K562 (cell line): ENCODE measurements at regions not wholly inside any gene's neighbourhood (a gene's known extent, or its start where the extent isn't known, plus 50 kb on each side); places are given as distances from the start of the nearest gene placed in this dataset.

Source experiments
- ATAC-seq: fragments of 200-7000 bp; cut with Tn5 transposase; 3 replicates; pipeline ENCODE4 v1.9.1; 2020; ENCODE audit warnings: moderate library complexity
- BruUV-seq: library from RNA; stranded (reverse); fragments of 400-500 nt; replicated peaks from 2 replicates; lab custom pipeline; 2021; lab: Mats Ljungman, UMichigan
- CTCF ChIA-PET: fragments of 300-600 bp; formaldehyde crosslinking; extraction: SDS; loops from one replicate; lab custom pipeline; 2021; ENCODE audit warnings: low intra/inter-chr PET ratio; lab: Yijun Ruan, JAX
- POLR2A ChIA-PET: fragments of 300-600, 350-650 bp; sonication (Branson Sonifier 250); formaldehyde crosslinking; extraction: SDS; loops from one replicate; lab custom pipeline; 2021; ENCODE audit warnings: antibody characterized with exemption, inconsistent platforms; lab: Yijun Ruan, JAX
- DNase-seq, 4 experiments: peaks; one replicate each; pipeline versions ENCODE4 v3.0.0 to v3.0.0-alpha.2; 2011 to 2018; ENCODE audit warnings: low spot score in 3 of 4, mixed read lengths in 3 of 4; ENCODE audit errors: extremely low read depth in 1 of 4
- FAIRE-seq: peaks from 2 replicates; lab custom pipeline; 2011; peaks lifted over from hg19 to GRCh38; lab: Jason Lieb, UNC
- H2AFZ ChIP-seq: 2 replicates; pipeline ENCODE4 v1.6.0; 2011; ENCODE audit warnings: low read depth, low read length, control low read depth, inconsistent platforms
- H3K27ac ChIP-seq: fragments of 200-600 bp; 3 replicates; pipeline ENCODE4 v1.8.0; 2011; ENCODE audit warnings: low read depth, mild to moderate bottlenecking, control low read depth, inconsistent platforms, low read length, moderate library complexity, mixed read lengths; ENCODE audit errors: extremely low read depth
- H3K27me3 ChIP-seq, 2 experiments: fragments of 300-600 bp in 1 of 2; 2 replicates in 1 of 2; 3 replicates in 1 of 2; pipeline versions ENCODE4 v1.6.0 to v1.8.0; 2011; ENCODE audit warnings: inconsistent platforms in 2 of 2, low read length in 2 of 2, mild to moderate bottlenecking in 1 of 2, mixed read lengths in 1 of 2, moderate library complexity in 1 of 2; ENCODE audit not compliant: control insufficient read depth in 2 of 2, insufficient read depth in 2 of 2
- H3K36me3 ChIP-seq: fragments of 300-600 bp; 3 replicates; pipeline ENCODE4 v1.8.0; 2011; ENCODE audit warnings: mild to moderate bottlenecking, low read length, inconsistent platforms; ENCODE audit not compliant: control insufficient read depth, insufficient read depth
- H3K4me1 ChIP-seq, 2 experiments: fragments of 200-600 bp in 1 of 2; replicated peaks in 1 of 2; 2 replicates in 1 of 2; 3 replicates in 1 of 2; pipeline versions ENCODE4 v1.5.1 to v1.8.0; 2011; ENCODE audit warnings: inconsistent platforms in 2 of 2, low read length in 2 of 2, mild to moderate bottlenecking in 1 of 2, mixed read lengths in 1 of 2, moderate library complexity in 1 of 2; ENCODE audit not compliant: control insufficient read depth in 2 of 2, insufficient read depth in 2 of 2
- H3K4me2 ChIP-seq: 2 replicates; pipeline ENCODE4 v1.6.1; 2011; ENCODE audit warnings: low read length, control low read depth, inconsistent platforms, mixed read lengths; ENCODE audit not compliant: insufficient read depth
- H3K4me3 ChIP-seq: fragments of 200-600 bp; sonication (generic), shearing (Covaris generic); 2 replicates; pipeline ENCODE4 v1.5.1; 2016; ENCODE audit warnings: control low read depth, inconsistent platforms
- H3K79me2 ChIP-seq: fragments of 200-600 bp; 3 replicates; pipeline ENCODE4 v1.8.0; 2011; ENCODE audit warnings: low read length, inconsistent platforms; ENCODE audit not compliant: control insufficient read depth, insufficient read depth
- H3K9ac ChIP-seq, 2 experiments: 2 replicates each; pipeline versions ENCODE4 v1.6.0 to v1.6.1; 2011; ENCODE audit warnings: low read depth in 2 of 2, low read length in 2 of 2, control low read depth in 1 of 2, inconsistent platforms in 1 of 2, mild to moderate bottlenecking in 1 of 2, mixed read lengths in 1 of 2; ENCODE audit not compliant: insufficient read depth in 1 of 2
- H3K9me1 ChIP-seq: one replicate; pipeline ENCODE4 v1.6.0; 2011; ENCODE audit warnings: inconsistent platforms, mild to moderate bottlenecking, low read length, moderate library complexity; ENCODE audit not compliant: control insufficient read depth, insufficient read depth
- H3K9me3 ChIP-seq: replicated peaks from 2 replicates; pipeline ENCODE4 v1.5.1; 2011; ENCODE audit warnings: low read depth, low read length, inconsistent platforms; ENCODE audit not compliant: control insufficient read depth, insufficient read depth
- H4K20me1 ChIP-seq: replicated peaks from 2 replicates; pipeline ENCODE4 v1.6.1; 2011; ENCODE audit warnings: low read length, inconsistent platforms, mixed read lengths; ENCODE audit not compliant: control insufficient read depth, insufficient read depth
- CBX2 ChIP-seq: fragments of 200-600 bp; sonication (generic); IDR thresholded peaks from one replicate; pipeline ENCODE4 v1.6.1; 2012; ENCODE audit warnings: mild to moderate bottlenecking, low read length, inconsistent platforms; ENCODE audit not compliant: insufficient read depth, poor library complexity, severe bottlenecking
- HINFP ChIP-seq: fragments of 450-650 bp; conservative IDR thresholded peaks from 2 replicates; pipeline ENCODE4 v1.6.1; 2016; ENCODE audit warnings: missing genetic modification characterization, low read depth, mild to moderate bottlenecking, control low read depth, missing compliant biosample characterization
- NR3C1 ChIP-seq: sonication (generic); formaldehyde crosslinking; IDR thresholded peaks from 2 replicates; pipeline ENCODE4 v1.8.1; 2022; ENCODE audit warnings: missing genetic modification reagents
- POLR3A ChIP-seq: IDR thresholded peaks from 2 replicates; pipeline ENCODE4 v1.6.1; 2011; ENCODE audit warnings: borderline replicate concordance, mild to moderate bottlenecking, moderate library complexity; ENCODE audit not compliant: insufficient read length, insufficient read depth; ENCODE audit errors: extremely low read depth
- XRCC4 ChIP-seq: IDR thresholded peaks from one replicate; pipeline ENCODE4 v1.6.1; 2011; ENCODE audit not compliant: insufficient read depth, insufficient read length; ENCODE audit errors: extremely low read depth
- YBX1 ChIP-seq: fragments of 450-650 bp; IDR thresholded peaks from 2 replicates; pipeline ENCODE4 v1.7.1; 2016; ENCODE audit warnings: mild to moderate bottlenecking
- ZNF639 ChIP-seq, 2 experiments: fragments of 200-800 bp in 1 of 2; sonication (Bioruptor generic) in 1 of 2; sonication (generic) in 1 of 2; formaldehyde crosslinking in 1 of 2; IDR thresholded peaks in 1 of 2; conservative IDR thresholded peaks in 1 of 2; 2 replicates each; pipeline versions ENCODE4 v1.5.0 to v1.6.1; 2016 to 2020; ENCODE audit warnings: missing compliant biosample characterization in 1 of 2, missing genetic modification characterization in 1 of 2, missing genetic modification reagents in 1 of 2
- WGBS: fragments of 100-300 bp; shearing (Covaris generic); methylation state at CpG from one replicate; pipeline ENCODE4 v1.1.6; 2016; ENCODE audit warnings: low coverage, mixed read lengths; ENCODE audit not compliant: insufficient coverage; ENCODE audit errors: missing lambda C conversion rate; 5-methylcytosine and 5-hydroxymethylcytosine counted together
- in situ Hi-C: fragments of 300-500 bp; cut with MboI; formaldehyde crosslinking; loops from 4 replicates; pipeline ENCODE4 v1.15.0; 2018; ENCODE audit warnings: inconsistent platforms, mixed read lengths
- intact Hi-C: fragments of 100-400 bp; cut with micrococcal nuclease; formaldehyde crosslinking; loops from 2 replicates; pipeline ENCODE4 v1.14.2; 2022

GRCh38 chr16:54215471-54215870 lies 71.1 kb downstream of the IRX3 start:
- no peaks in the 10 kb centered on the region for H3K9me1 ChIP-seq
- in situ Hi-C loops: no loop called here
- intact Hi-C loops: no loop called here
- H4K20me1 ChIP-seq: no peaks in the 10 kb centered on the region
- FAIRE-seq: no peak
- H3K79me2 ChIP-seq: no peaks in the 10 kb centered on the region
- peaks cover 0 to 9% of the 10 kb centered on the region in 2 experiments; a peak in 2 of 5 replicates for H3K27me3 ChIP-seq
- H3K4me1 ChIP-seq: no peaks in the 10 kb centered on the region
- no peaks in the 10 kb centered on the region for H3K9me3 ChIP-seq
- CTCF ChIA-PET: no interaction called here
- DNase-seq: no peak
- ATAC-seq: no peak
- H3K9ac ChIP-seq: no peak overlapping the region
- 0% methylated on average over 4 of the region's 4 CpGs for WGBS
- H3K4me2 ChIP-seq: no peak overlapping the region
- no TSS peak for BruUV-seq
- no peak overlapping the region for H2AFZ ChIP-seq
- no peak overlapping the region for H3K4me3 ChIP-seq
- no peak for TF ChIP-seq YBX1
- TF ChIP-seq XRCC4: no peak
- no peak for TF ChIP-seq ZNF639 (CRISPR knock-in tag; conservative IDR thresholded peaks at IDR 0.05 in 1 of 2, IDR thresholded peaks at IDR 0.05 in 1 of 2)
- no peak for TF ChIP-seq NR3C1 (CRISPR knock-in tag)
- TF ChIP-seq CBX2: no peak
- TF ChIP-seq POLR3A: no peak
- no peak for TF ChIP-seq HINFP (tag)
- POLR2A ChIA-PET: no interaction called here
- H3K36me3 ChIP-seq: no peaks in the 10 kb centered on the region
- H3K27ac ChIP-seq: no peak overlapping the region
